OCI-LY7 (cell line): ENCODE measurements at regions not wholly inside any gene's neighbourhood (a gene's known extent, or its start where the extent isn't known, plus 50 kb on each side); places are given as distances from the start of the nearest gene placed in this dataset.

Source experiments
- BruUV-seq: library from RNA; stranded (reverse); fragments of 400-500 nt; replicated peaks from 2 replicates; lab custom pipeline; 2021; lab: Mats Ljungman, UMichigan
- CTCF ChIA-PET: fragments of 300-600 bp; sonication (Branson Sonifier 250); formaldehyde crosslinking; loops from one replicate; lab custom pipeline; 2022; ENCODE audit warnings: antibody characterized with exemption; ENCODE audit not compliant: unreplicated experiment; lab: Charles Lee
- POLR2A ChIA-PET: fragments of 300-600 bp; sonication (Branson Sonifier 250); formaldehyde crosslinking; loops from one replicate; lab custom pipeline; 2022; ENCODE audit warnings: antibody characterized with exemption; lab: Charles Lee
- DNase-seq: peaks from one replicate; pipeline ENCODE4 v3.0.0-alpha.2; 2015; ENCODE audit warnings: low spot score
- H2AFZ ChIP-seq: fragments of 200-600 bp; sonication (generic), shearing (Covaris generic); 2 replicates; pipeline ENCODE4 v1.6.1; 2014; ENCODE audit warnings: mild to moderate bottlenecking, antibody characterized with exemption, low read length, moderate library complexity
- H3K27ac ChIP-seq: fragments of 200-600 bp; sonication (generic); 2 replicates; pipeline ENCODE4 v1.5.1; 2014; ENCODE audit warnings: mixed run types, low read depth, mild to moderate bottlenecking, moderate library complexity, low read length, inconsistent platforms; ENCODE audit not compliant: poor library complexity, severe bottlenecking
- H3K36me3 ChIP-seq: fragments of 200-600 bp; sonication (generic); 2 replicates; pipeline ENCODE4 v1.6.1; 2014; ENCODE audit warnings: mild to moderate bottlenecking, antibody characterized with exemption, low read length, moderate library complexity, mixed read lengths; ENCODE audit not compliant: insufficient read depth
- H3K4me1 ChIP-seq: fragments of 200-600 bp; sonication (generic); 2 replicates; pipeline ENCODE4 v1.5.1; 2014; ENCODE audit warnings: mild to moderate bottlenecking, low read length; ENCODE audit not compliant: insufficient read depth, poor library complexity, severe bottlenecking
- H3K4me2 ChIP-seq: fragments of 200-600 bp; sonication (generic); 2 replicates; pipeline ENCODE4 v1.6.1; 2014; ENCODE audit warnings: mild to moderate bottlenecking, low read length
- H3K4me3 ChIP-seq: fragments of 200-600 bp; sonication (generic); 2 replicates; pipeline ENCODE4 v1.5.1; 2014; ENCODE audit warnings: mild to moderate bottlenecking, low read depth, low read length; ENCODE audit not compliant: poor library complexity, severe bottlenecking
- H3K79me2 ChIP-seq: fragments of 200-600 bp; sonication (generic); 2 replicates; pipeline ENCODE4 v1.6.1; 2016; ENCODE audit warnings: low read depth, mild to moderate bottlenecking, low read length, moderate library complexity, mixed read lengths; ENCODE audit not compliant: insufficient read depth
- H3K9me2 ChIP-seq: fragments of 200-600 bp; sonication (generic); 2 replicates; pipeline ENCODE4 v1.6.1; 2016; ENCODE audit warnings: mild to moderate bottlenecking, low read length, mixed read lengths; ENCODE audit not compliant: insufficient read depth
- H3K9me3 ChIP-seq: fragments of 200-600 bp; sonication (generic); 2 replicates; pipeline ENCODE4 v1.6.1; 2014; ENCODE audit warnings: mild to moderate bottlenecking, mixed run types, low read length, mixed read lengths
- H4K20me1 ChIP-seq: fragments of 200-600 bp; sonication (generic); 2 replicates; pipeline ENCODE4 v1.6.1; 2014; ENCODE audit warnings: mild to moderate bottlenecking, antibody characterized with exemption, low read length, moderate library complexity, mixed read lengths; ENCODE audit not compliant: insufficient read depth
- CTCF ChIP-seq: fragments of 200-600 bp; sonication (generic); conservative IDR thresholded peaks from 2 replicates; pipeline ENCODE4 v1.5.1; 2014; ENCODE audit warnings: mild to moderate bottlenecking, antibody characterized with exemption, low read length, moderate library complexity, mixed read lengths
- EZH2phosphoT487 ChIP-seq: fragments of 200-600 bp; sonication (generic); IDR thresholded peaks from 2 replicates; pipeline ENCODE4 v1.6.1; 2018; ENCODE audit warnings: low read depth, borderline replicate concordance, mild to moderate bottlenecking, mixed run types, antibody characterized with exemption, low read length, moderate library complexity, mixed read lengths
- intact Hi-C: fragments of 100-400 bp; cut with micrococcal nuclease; formaldehyde crosslinking; loops from one replicate; pipeline ENCODE4 v1.10.0; 2022; ENCODE audit not compliant: unreplicated experiment

GRCh38 chr21:28627261-28627660, 365.4 kb downstream of the LTN1 start:
- H3K9me2 ChIP-seq = no peaks in the 10 kb centered on the region
- no peak overlapping the region for H3K27ac ChIP-seq
- BruUV-seq = no TSS peak
- no peaks in the 10 kb centered on the region for H3K4me1 ChIP-seq
- no peaks in the 10 kb centered on the region for H3K36me3 ChIP-seq
- no peaks in the 10 kb centered on the region for H4K20me1 ChIP-seq
- POLR2A ChIA-PET = no interaction called here
- no peaks in the 10 kb centered on the region for H3K9me3 ChIP-seq
- intact Hi-C loops = no loop called here
- TF ChIP-seq EZH2phosphoT487 = no peak
- CTCF ChIA-PET = no interaction called here
- no peak overlapping the region for H3K4me3 ChIP-seq
- DNase-seq = no peak
- no peak overlapping the region for H2AFZ ChIP-seq
- H3K79me2 ChIP-seq = no peaks in the 10 kb centered on the region
- H3K4me2 ChIP-seq = no peak overlapping the region

GRCh38 chr21:28624626-28625025, 368.1 kb downstream of the LTN1 start:
- CTCF ChIA-PET = no interaction called here
- no TSS peak for BruUV-seq
- TF ChIP-seq EZH2phosphoT487 = no peak

GRCh38 chr21:28617300-28617699, 375.4 kb downstream of the LTN1 start:
- Histone ChIP-seq H3K27ac (no peak overlapping the region), H3K79me2 (no peaks in the 10 kb centered on the region), H3K4me1 (no peaks in the 10 kb centered on the region), H4K20me1 (no peaks in the 10 kb centered on the region), H3K9me3 (no peaks in the 10 kb centered on the region), H3K4me2 (no peak overlapping the region), H3K9me2 (no peaks in the 10 kb centered on the region; the same call in 1 of the 2 replicates), H3K36me3 (no peaks in the 10 kb centered on the region), H3K4me3 (no peak overlapping the region), H2AFZ (no peak overlapping the region)
- CTCF ChIA-PET = no interaction called here
- POLR2A ChIA-PET = interaction anchor here (0.6 to 1.7 kb wide), 3 partner anchors 9 to 44 kb away, joined by 3 to 4 read pairs (median 4); no protein-coding TSS in a partner anchor
- intact Hi-C loops = no loop called here
- DNase-seq = no peak
- TF ChIP-seq CTCF = no peak
- no peak for TF ChIP-seq EZH2phosphoT487
- no TSS peak for BruUV-seq

More at GRCh38 chr21:28624626-28625025, 368.1 kb downstream of the LTN1 start:
- Histone ChIP-seq H3K27ac (no peak overlapping the region), H3K79me2 (no peaks in the 10 kb centered on the region), H3K4me2 (no peak overlapping the region), H2AFZ (no peak overlapping the region), H3K4me1 (no peaks in the 10 kb centered on the region), H3K9me3 (no peaks in the 10 kb centered on the region), H3K4me3 (no peak overlapping the region), H3K36me3 (no peaks in the 10 kb centered on the region), H4K20me1 (no peaks in the 10 kb centered on the region), H3K9me2 (no peaks in the 10 kb centered on the region)
- POLR2A ChIA-PET = interaction anchor here (1.3 to 1.6 kb wide), 2 partner anchors 10 to 14 kb away, joined by 3 to 6 read pairs; no protein-coding TSS in a partner anchor
- intact Hi-C loops = no loop called here
- DNase-seq = no peak

- no peaks in the 10 kb centered on the region for H4K20me1 ChIP-seq
- TF ChIP-seq CTCF (no peak), EZH2phosphoT487 (no peak)
- H3K9me3 ChIP-seq = no peaks in the 10 kb centered on the region
- H3K4me1 ChIP-seq = no peaks in the 10 kb centered on the region
- H3K9me2 ChIP-seq = no peaks in the 10 kb centered on the region; the same call in 1 of the 2 replicates
- intact Hi-C loops = no loop called here
- no peak overlapping the region for H3K27ac ChIP-seq
- ChIA-PET POLR2A (no interaction called here), CTCF (no interaction called here)
- DNase-seq = no peak
- no peaks in the 10 kb centered on the region for H3K36me3 ChIP-seq
- no TSS peak for BruUV-seq
- no peak overlapping the region for H2AFZ ChIP-seq
- no peak overlapping the region for H3K4me3 ChIP-seq
- no peak overlapping the region for H3K4me2 ChIP-seq
- no peaks in the 10 kb centered on the region for H3K79me2 ChIP-seq
Observed at GRCh38 chr21:28615276-28615675, 377.4 kb downstream of the LTN1 start.
